A549 (cell line): ENCODE measurements at regions not wholly inside any gene's neighbourhood (a gene's known extent, or its start where the extent isn't known, plus 50 kb on each side); places are given as distances from the start of the nearest gene placed in this dataset.

Experiments
- CHD4 ChIP-seq: fragments of 200-600 bp; sonication (generic); IDR thresholded peaks from 2 replicates; pipeline ENCODE4 v1.6.1; 2016; ENCODE audit warnings: antibody characterized with exemption, mild to moderate bottlenecking, borderline replicate concordance
- RNF2 ChIP-seq: fragments of 200-600 bp; sonication (generic); IDR thresholded peaks from 2 replicates; pipeline ENCODE4 v1.6.1; 2016; ENCODE audit warnings: low read depth, mild to moderate bottlenecking, antibody characterized with exemption, moderate library complexity, borderline replicate concordance
- TF ChIP-seq, protein P1 (sequence below): IDR thresholded peaks from 2 replicates; pipeline ENCODE4 v1.6.1; 2012

DNA sequence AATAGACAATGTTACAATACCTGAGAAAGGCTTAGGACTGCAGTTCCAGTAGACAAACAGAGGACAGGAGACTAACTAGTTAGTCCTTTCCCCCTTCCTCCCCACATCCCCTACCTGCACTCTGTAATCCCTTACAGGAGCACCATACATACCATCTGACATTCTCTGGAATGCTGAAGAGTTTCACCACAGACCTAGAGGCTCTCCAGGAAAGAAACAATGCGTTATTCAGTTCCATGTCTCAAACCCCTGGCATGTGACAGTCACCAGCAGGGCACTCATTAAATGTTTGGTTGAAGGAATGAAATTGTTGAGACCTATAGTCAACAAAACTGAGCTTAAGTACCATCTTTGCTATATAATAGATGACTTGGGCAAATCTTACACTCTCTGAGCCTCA, 100.2 kb upstream of the USP38 start:
- no peak for TF ChIP-seq RNF2
- TF ChIP-seq CHD4, result no peak
- TF ChIP-seq, protein P1, sequence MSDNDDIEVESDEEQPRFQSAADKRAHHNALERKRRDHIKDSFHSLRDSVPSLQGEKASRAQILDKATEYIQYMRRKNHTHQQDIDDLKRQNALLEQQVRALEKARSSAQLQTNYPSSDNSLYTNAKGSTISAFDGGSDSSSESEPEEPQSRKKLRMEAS, result no peak
